GM21390 (cell line): ENCODE measurements at regions not wholly inside any gene's neighbourhood (a gene's known extent, or its start where the extent isn't known, plus 50 kb on each side); places are given as distances from the start of the nearest gene placed in this dataset.
"Not testable (repeated sequence)": the region's sequence is repeated elsewhere in the genome, so short reads cannot be mapped to it uniquely, and the experiment has no call there.

ENCODE experiments used
- ATAC-seq: cut with Tn5 transposase; IDR thresholded peaks from one replicate; pipeline ENCODE4 v1.9.1; 2021; ENCODE audit not compliant: unreplicated experiment

GRCh38 chr6:134791243-134791843, 158.6 kb downstream of the ALDH8A1 start:
- not testable (repeated sequence) for ATAC-seq

GRCh38 chr6:134787261-134787877, 162.5 kb downstream of the ALDH8A1 start:
- no peak for ATAC-seq

GRCh38 chr6:134784336-134784735, 165.6 kb downstream of the ALDH8A1 start:
- no peak for ATAC-seq

- ATAC-seq: no peak
Measured at GRCh38 chr6:134778431-134778830, 171.5 kb downstream of the ALDH8A1 start.

GRCh38 chr6:134774201-134774638, 175.7 kb downstream of the ALDH8A1 start:
- ATAC-seq: no peak

- ATAC-seq: no peak
Measured at GRCh38 chr6:134772671-134773360, 177.1 kb downstream of the ALDH8A1 start.

GRCh38 chr6:134768931-134769330, 181.0 kb downstream of the ALDH8A1 start:
- ATAC-seq: no peak

- no peak for ATAC-seq
Measured at GRCh38 chr6:134766497-134766896, 183.4 kb downstream of the ALDH8A1 start.

GRCh38 chr6:134764741-134765140, 185.2 kb downstream of the ALDH8A1 start:
- no peak for ATAC-seq

GRCh38 chr6:134763575-134763974, 186.3 kb downstream of the ALDH8A1 start:
- not testable (repeated sequence) for ATAC-seq

- no peak for ATAC-seq
Measured at GRCh38 chr6:134758621-134759020, 191.3 kb downstream of the ALDH8A1 start.

GRCh38 chr6:134757911-134758361, 192.0 kb downstream of the ALDH8A1 start:
- ATAC-seq: no peak

GRCh38 chr6:134756374-134757025, 193.4 kb downstream of the ALDH8A1 start:
- ATAC-seq: no peak

- no peak for ATAC-seq
Measured at GRCh38 chr6:134754013-134754690, 195.7 kb downstream of the ALDH8A1 start.

GRCh38 chr6:134753001-134753400, 196.9 kb downstream of the ALDH8A1 start:
- no peak for ATAC-seq

GRCh38 chr6:134752445-134752844, 197.5 kb downstream of the ALDH8A1 start:
- ATAC-seq: no peak

GRCh38 chr6:134750669-134751068, 199.2 kb downstream of the ALDH8A1 start:
- no peak for ATAC-seq

GRCh38 chr6:134748484-134748883, 201.4 kb downstream of the ALDH8A1 start:
- no peak for ATAC-seq

GRCh38 chr6:134747197-134747596, 202.7 kb downstream of the ALDH8A1 start:
- ATAC-seq: not testable (repeated sequence)

- ATAC-seq: no peak
Measured at GRCh38 chr6:134746140-134746539, 203.8 kb downstream of the ALDH8A1 start.

GRCh38 chr6:134745192-134745591, 204.7 kb downstream of the ALDH8A1 start:
- not testable (repeated sequence) for ATAC-seq
